ENCODE measurements at regions not wholly inside any gene's neighbourhood (a gene's known extent, or its start where the extent isn't known, plus 50 kb on each side); places are given as distances from the start of the nearest gene placed in this dataset.
A peak's percentile ranks its signal among the peaks of the same experiment; 100 is the strongest.

DNA sequence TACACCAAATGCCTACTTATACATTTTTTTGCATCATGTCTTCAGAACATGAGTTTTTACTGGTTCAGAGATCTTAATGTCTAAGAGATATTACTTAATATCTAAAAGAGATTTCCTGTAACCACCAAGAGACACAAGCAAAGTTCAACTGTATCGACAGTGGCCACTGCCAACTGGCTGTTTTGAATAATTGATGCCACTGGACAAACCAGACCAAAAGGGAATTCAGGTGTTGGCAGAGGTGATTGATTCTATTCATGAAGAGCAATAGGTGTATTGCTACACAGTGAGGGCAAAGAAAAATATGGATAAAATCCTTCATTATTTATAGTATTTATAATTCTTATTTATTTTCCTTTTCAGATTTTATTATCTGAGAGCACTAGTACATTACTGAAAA, 58.5 kb upstream of the ANKRD17 start:
- TF ChIP-seq, protein P1, sequence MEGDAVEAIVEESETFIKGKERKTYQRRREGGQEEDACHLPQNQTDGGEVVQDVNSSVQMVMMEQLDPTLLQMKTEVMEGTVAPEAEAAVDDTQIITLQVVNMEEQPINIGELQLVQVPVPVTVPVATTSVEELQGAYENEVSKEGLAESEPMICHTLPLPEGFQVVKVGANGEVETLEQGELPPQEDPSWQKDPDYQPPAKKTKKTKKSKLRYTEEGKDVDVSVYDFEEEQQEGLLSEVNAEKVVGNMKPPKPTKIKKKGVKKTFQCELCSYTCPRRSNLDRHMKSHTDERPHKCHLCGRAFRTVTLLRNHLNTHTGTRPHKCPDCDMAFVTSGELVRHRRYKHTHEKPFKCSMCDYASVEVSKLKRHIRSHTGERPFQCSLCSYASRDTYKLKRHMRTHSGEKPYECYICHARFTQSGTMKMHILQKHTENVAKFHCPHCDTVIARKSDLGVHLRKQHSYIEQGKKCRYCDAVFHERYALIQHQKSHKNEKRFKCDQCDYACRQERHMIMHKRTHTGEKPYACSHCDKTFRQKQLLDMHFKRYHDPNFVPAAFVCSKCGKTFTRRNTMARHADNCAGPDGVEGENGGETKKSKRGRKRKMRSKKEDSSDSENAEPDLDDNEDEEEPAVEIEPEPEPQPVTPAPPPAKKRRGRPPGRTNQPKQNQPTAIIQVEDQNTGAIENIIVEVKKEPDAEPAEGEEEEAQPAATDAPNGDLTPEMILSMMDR (IDR thresholded peaks at IDR 0.05; ENCODE audit: unreplicated experiment): no peak
- Mint-ChIP-seq H3K27me3 (no peaks in the 10 kb centered on the region), H3K9me3 (ENCODE audit: low read depth) (peaks cover 25% of the 10 kb centered on the region), H3K4me1 (ENCODE audit: low read depth) (no peaks in the 10 kb centered on the region), H3K27ac (no peak overlapping the region), H3K4me3 (ENCODE audit: low read depth) (no peak overlapping the region), H3K36me3 (ENCODE audit: insufficient read depth) (peaks cover 2% of the 10 kb centered on the region)
- DNase-seq (ENCODE audit: low spot score, unreplicated experiment): no peak

DNA sequence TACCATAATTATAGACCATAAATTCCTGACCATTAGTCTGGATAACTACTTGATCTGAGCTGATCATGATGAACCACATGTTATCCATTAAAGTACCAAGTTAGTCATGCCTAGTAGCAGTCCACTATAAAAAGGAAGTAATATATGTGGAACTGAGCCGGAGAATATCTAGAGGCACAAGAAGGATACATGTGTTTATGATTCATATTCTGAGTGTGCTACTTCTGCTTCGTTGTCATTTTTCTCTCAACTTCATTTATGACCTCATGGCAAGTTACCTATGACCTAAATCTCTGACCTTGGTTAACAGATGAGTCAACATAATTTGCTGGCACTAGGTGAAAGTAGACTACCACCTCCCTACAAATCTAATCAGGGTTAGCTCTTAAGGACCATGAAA, 56.5 kb upstream of the ANKRD17 start:
- Mint-ChIP-seq H3K9me3 (ENCODE audit: low read depth) (peaks cover 9% of the 10 kb centered on the region), H3K27me3 (no peaks in the 10 kb centered on the region), H3K4me3 (ENCODE audit: low read depth) (no peak overlapping the region), H3K4me1 (ENCODE audit: low read depth) (no peaks in the 10 kb centered on the region), H3K27ac (no peak overlapping the region), H3K36me3 (ENCODE audit: insufficient read depth) (no peaks in the 10 kb centered on the region)
- DNase-seq (ENCODE audit: low spot score, unreplicated experiment): no peak
- TF ChIP-seq, protein P1 (IDR thresholded peaks at IDR 0.05; ENCODE audit: unreplicated experiment): no peak

DNA sequence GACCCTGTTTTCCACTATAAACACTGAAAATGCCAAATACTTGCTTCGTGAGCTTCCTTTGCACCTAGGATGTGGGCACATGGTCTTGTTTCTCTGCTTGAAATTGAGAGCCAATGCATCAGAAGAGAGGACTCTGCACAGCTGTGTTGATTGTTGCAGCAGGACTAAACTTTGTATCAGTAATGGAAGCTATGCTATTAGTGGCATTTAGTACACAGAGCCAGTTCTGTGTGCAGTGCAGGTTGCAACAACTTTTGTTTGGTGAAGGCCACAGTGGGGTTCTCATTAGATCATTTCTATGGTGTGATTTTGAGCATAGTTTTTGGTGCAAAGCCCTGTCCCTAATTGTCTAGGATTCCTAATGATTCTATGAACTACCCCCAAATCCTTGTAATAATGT, 54.4 kb upstream of the ANKRD17 start:
- TF ChIP-seq, protein P1 (IDR thresholded peaks at IDR 0.05; ENCODE audit: unreplicated experiment): no peak
- Mint-ChIP-seq H3K27me3 (no peaks in the 10 kb centered on the region), H3K4me3 (ENCODE audit: low read depth) (no peak overlapping the region), H3K4me1 (ENCODE audit: low read depth) (no peaks in the 10 kb centered on the region), H3K9me3 (ENCODE audit: low read depth) (no peaks in the 10 kb centered on the region), H3K36me3 (ENCODE audit: insufficient read depth) (no peaks in the 10 kb centered on the region), H3K27ac (no peak overlapping the region)
- DNase-seq (ENCODE audit: low spot score, unreplicated experiment): no peak

DNA sequence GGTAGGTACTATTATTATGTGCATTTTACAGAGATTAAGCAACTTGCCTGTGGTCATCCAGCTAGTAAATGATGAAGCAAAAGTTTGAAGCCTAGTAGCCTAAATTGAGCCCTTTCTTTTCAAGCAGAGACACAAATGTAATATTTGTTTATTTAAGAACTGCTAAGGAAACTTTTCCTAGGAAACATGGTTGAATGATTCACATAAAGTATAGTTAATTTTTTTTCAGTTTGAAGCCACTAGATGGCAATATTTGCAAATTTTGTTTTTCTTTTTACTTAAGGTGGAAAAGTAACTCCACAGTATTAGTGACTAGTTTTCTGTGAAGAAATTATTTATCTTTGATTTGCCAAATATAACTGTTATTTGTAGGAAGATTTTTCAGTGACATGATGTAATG, 52.8 kb upstream of the ANKRD17 start:
- TF ChIP-seq, protein P1 (IDR thresholded peaks at IDR 0.05; ENCODE audit: unreplicated experiment): peak; percentile 56
- Mint-ChIP-seq H3K9me3 (ENCODE audit: low read depth) (no peaks in the 10 kb centered on the region), H3K27ac (no peak overlapping the region), H3K4me3 (ENCODE audit: low read depth) (no peak overlapping the region), H3K27me3 (no peaks in the 10 kb centered on the region), H3K4me1 (ENCODE audit: low read depth) (no peaks in the 10 kb centered on the region), H3K36me3 (ENCODE audit: insufficient read depth) (no peaks in the 10 kb centered on the region)
- DNase-seq (ENCODE audit: low spot score, unreplicated experiment): no peak

DNA sequence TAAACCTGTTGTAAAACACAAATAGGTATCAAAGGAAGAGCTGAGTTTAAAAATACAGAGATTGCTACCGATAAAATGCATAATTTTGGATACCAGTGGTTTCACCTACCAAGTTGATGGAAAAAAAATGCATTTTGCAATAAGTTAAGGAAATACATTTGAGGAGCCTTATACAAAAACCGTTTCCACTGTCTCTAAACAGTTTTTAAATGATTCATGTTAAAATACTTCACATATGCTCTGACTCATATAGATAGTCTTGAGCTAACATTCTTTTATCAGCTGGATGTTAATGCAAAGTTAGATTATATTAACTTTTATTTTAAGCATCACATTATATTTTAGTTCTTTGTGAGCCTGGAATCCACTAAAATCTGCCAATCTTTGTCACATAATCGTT, 50.6 kb upstream of the ANKRD17 start:
- no peaks in the 10 kb centered on the region for H3K9me3 Mint-ChIP-seq (ENCODE audit: low read depth)
- TF ChIP-seq, protein P1 (IDR thresholded peaks at IDR 0.05; ENCODE audit: unreplicated experiment): no peak
- no peaks in the 10 kb centered on the region for H3K4me1 Mint-ChIP-seq (ENCODE audit: low read depth)
- no peak for DNase-seq (ENCODE audit: low spot score, unreplicated experiment)
- H3K4me3 Mint-ChIP-seq (ENCODE audit: low read depth): no peak overlapping the region
- H3K36me3 Mint-ChIP-seq (ENCODE audit: insufficient read depth): no peaks in the 10 kb centered on the region
- no peak overlapping the region for H3K27ac Mint-ChIP-seq
- H3K27me3 Mint-ChIP-seq: no peaks in the 10 kb centered on the region

Data from progenitor cell of endocrine pancreas (in vitro differentiated cells).